HepG2 (cell line): ENCODE measurements at regions not wholly inside any gene's neighbourhood (a gene's known extent, or its start where the extent isn't known, plus 50 kb on each side); places are given as distances from the start of the nearest gene placed in this dataset.

Experiments
- FOSL2 ChIP-seq: sonication (generic); formaldehyde crosslinking; IDR thresholded peaks from 2 replicates; pipeline ENCODE4 v1.4.0; 2020; ENCODE audit warnings: missing genetic modification reagents
- HNF4G ChIP-seq, 2 experiments: sonication (generic) in 1 of 2; formaldehyde crosslinking in 1 of 2; IDR thresholded peaks; 2 replicates each; pipeline versions ENCODE4 v1.4.0 to v1.6.1; 2011 to 2020; ENCODE audit warnings: borderline replicate concordance in 2 of 2, low read depth in 2 of 2, mild to moderate bottlenecking in 2 of 2, low read length in 1 of 2, missing genetic modification reagents in 1 of 2, moderate library complexity in 1 of 2
- MTF1 ChIP-seq: sonication (generic); formaldehyde crosslinking; IDR thresholded peaks from 2 replicates; pipeline ENCODE4 v1.5.0; 2020; ENCODE audit warnings: missing genetic modification reagents
- NFIC ChIP-seq: IDR thresholded peaks from 2 replicates; pipeline ENCODE4 v1.6.1; 2012; ENCODE audit warnings: mild to moderate bottlenecking, low read length, inconsistent platforms
- PHF5A ChIP-seq: IDR thresholded peaks from one replicate; pipeline ENCODE4 v1.6.1; 2018; ENCODE audit warnings: low read depth, missing genetic modification reagents; ENCODE audit not compliant: unreplicated experiment
- TOE1 ChIP-seq: sonication (generic); formaldehyde crosslinking; IDR thresholded peaks from 2 replicates; pipeline ENCODE4 v1.4.0; 2020; ENCODE audit warnings: mild to moderate bottlenecking, missing genetic modification reagents
- ZNF224 ChIP-seq: sonication (generic); formaldehyde crosslinking; IDR thresholded peaks from 2 replicates; pipeline ENCODE4 v1.5.0; 2020; ENCODE audit warnings: mild to moderate bottlenecking, missing genetic modification reagents
- ZNF234 ChIP-seq: sonication (generic); formaldehyde crosslinking; conservative IDR thresholded peaks from 2 replicates; pipeline ENCODE4 v1.5.1; 2020; ENCODE audit warnings: mild to moderate bottlenecking, missing genetic modification reagents
- ZNF331 ChIP-seq: sonication (generic); formaldehyde crosslinking; IDR thresholded peaks from 2 replicates; pipeline ENCODE4 v1.4.0; 2020; ENCODE audit warnings: missing genetic modification reagents
- ZNF367 ChIP-seq: sonication (generic); formaldehyde crosslinking; IDR thresholded peaks from 2 replicates; pipeline ENCODE4 v1.4.0; 2020; ENCODE audit warnings: missing genetic modification reagents, borderline replicate concordance
- ZNF614 ChIP-seq: IDR thresholded peaks from 2 replicates; pipeline ENCODE4 v1.6.1; 2018; ENCODE audit warnings: missing biosample characterization, missing genetic modification reagents, inconsistent platforms, borderline replicate concordance
- ZNF737 ChIP-seq: sonication (generic); formaldehyde crosslinking; IDR thresholded peaks from 2 replicates; pipeline ENCODE4 v1.5.0; 2020; ENCODE audit warnings: missing genetic modification reagents, mild to moderate bottlenecking, borderline replicate concordance
- TF ChIP-seq, protein P1 (sequence below): sonication (generic); formaldehyde crosslinking; IDR thresholded peaks from 2 replicates; pipeline ENCODE4 v1.9.0; 2021; ENCODE audit warnings: mild to moderate bottlenecking, missing genetic modification reagents
- TF ChIP-seq, protein P2 (sequence below): sonication (generic); formaldehyde crosslinking; conservative IDR thresholded peaks from 2 replicates; pipeline ENCODE4 v1.4.0; 2020; ENCODE audit warnings: missing genetic modification reagents
- TF ChIP-seq, protein P3 (sequence below): sonication (generic); formaldehyde crosslinking; IDR thresholded peaks from 2 replicates; pipeline ENCODE4 v1.4.0; 2020; ENCODE audit warnings: missing genetic modification reagents, borderline replicate concordance
- TF ChIP-seq, protein P4 (sequence below): IDR thresholded peaks from 2 replicates; pipeline ENCODE4 v1.6.1; 2016; ENCODE audit warnings: mild to moderate bottlenecking

DNA sequence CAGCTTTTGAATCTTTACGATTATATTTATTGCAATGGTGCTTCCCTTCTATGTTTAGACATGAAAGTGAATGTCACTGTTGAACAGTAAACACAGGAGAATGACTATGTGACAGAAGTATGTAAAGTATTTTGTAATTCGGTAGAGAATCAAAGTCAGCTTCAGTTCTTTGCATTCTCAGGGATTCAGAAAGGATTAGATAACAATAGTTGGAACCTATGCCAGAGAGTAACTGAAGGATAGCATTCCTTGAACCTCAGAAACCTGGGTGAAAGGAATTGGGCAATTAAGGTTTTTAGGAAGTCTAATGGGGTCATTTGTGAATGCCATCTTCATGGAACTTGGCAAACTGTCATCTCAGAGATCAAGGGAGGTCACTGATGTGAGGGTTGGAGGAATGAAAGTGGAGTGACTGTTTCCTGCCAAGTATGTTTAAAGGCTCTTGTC is 305.3 kb upstream of the DDHD1 start (continued):
- TF ChIP-seq, protein P1, sequence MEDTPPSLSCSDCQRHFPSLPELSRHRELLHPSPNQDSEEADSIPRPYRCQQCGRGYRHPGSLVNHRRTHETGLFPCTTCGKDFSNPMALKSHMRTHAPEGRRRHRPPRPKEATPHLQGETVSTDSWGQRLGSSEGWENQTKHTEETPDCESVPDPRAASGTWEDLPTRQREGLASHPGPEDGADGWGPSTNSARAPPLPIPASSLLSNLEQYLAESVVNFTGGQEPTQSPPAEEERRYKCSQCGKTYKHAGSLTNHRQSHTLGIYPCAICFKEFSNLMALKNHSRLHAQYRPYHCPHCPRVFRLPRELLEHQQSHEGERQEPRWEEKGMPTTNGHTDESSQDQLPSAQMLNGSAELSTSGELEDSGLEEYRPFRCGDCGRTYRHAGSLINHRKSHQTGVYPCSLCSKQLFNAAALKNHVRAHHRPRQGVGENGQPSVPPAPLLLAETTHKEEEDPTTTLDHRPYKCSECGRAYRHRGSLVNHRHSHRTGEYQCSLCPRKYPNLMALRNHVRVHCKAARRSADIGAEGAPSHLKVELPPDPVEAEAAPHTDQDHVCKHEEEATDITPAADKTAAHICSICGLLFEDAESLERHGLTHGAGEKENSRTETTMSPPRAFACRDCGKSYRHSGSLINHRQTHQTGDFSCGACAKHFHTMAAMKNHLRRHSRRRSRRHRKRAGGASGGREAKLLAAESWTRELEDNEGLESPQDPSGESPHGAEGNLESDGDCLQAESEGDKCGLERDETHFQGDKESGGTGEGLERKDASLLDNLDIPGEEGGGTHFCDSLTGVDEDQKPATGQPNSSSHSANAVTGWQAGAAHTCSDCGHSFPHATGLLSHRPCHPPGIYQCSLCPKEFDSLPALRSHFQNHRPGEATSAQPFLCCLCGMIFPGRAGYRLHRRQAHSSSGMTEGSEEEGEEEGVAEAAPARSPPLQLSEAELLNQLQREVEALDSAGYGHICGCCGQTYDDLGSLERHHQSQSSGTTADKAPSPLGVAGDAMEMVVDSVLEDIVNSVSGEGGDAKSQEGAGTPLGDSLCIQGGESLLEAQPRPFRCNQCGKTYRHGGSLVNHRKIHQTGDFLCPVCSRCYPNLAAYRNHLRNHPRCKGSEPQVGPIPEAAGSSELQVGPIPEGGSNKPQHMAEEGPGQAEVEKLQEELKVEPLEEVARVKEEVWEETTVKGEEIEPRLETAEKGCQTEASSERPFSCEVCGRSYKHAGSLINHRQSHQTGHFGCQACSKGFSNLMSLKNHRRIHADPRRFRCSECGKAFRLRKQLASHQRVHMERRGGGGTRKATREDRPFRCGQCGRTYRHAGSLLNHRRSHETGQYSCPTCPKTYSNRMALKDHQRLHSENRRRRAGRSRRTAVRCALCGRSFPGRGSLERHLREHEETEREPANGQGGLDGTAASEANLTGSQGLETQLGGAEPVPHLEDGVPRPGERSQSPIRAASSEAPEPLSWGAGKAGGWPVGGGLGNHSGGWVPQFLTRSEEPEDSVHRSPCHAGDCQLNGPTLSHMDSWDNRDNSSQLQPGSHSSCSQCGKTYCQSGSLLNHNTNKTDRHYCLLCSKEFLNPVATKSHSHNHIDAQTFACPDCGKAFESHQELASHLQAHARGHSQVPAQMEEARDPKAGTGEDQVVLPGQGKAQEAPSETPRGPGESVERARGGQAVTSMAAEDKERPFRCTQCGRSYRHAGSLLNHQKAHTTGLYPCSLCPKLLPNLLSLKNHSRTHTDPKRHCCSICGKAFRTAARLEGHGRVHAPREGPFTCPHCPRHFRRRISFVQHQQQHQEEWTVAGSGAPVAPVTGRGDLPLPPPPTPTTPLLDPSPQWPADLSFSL (CRISPR knock-in tag), result no peak
- TF ChIP-seq FOSL2 (CRISPR knock-in tag), result peak; percentile 90
- TF ChIP-seq, protein P2, sequence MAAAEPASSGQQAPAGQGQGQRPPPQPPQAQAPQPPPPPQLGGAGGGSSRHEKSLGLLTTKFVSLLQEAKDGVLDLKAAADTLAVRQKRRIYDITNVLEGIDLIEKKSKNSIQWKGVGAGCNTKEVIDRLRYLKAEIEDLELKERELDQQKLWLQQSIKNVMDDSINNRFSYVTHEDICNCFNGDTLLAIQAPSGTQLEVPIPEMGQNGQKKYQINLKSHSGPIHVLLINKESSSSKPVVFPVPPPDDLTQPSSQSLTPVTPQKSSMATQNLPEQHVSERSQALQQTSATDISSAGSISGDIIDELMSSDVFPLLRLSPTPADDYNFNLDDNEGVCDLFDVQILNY, result no peak
- TF ChIP-seq NFIC, result peak; percentile 93
- TF ChIP-seq TOE1 (CRISPR knock-in tag), result no peak
- no peak for TF ChIP-seq ZNF737
- no peak for TF ChIP-seq ZNF234 (CRISPR knock-in tag)
- TF ChIP-seq, protein P3, sequence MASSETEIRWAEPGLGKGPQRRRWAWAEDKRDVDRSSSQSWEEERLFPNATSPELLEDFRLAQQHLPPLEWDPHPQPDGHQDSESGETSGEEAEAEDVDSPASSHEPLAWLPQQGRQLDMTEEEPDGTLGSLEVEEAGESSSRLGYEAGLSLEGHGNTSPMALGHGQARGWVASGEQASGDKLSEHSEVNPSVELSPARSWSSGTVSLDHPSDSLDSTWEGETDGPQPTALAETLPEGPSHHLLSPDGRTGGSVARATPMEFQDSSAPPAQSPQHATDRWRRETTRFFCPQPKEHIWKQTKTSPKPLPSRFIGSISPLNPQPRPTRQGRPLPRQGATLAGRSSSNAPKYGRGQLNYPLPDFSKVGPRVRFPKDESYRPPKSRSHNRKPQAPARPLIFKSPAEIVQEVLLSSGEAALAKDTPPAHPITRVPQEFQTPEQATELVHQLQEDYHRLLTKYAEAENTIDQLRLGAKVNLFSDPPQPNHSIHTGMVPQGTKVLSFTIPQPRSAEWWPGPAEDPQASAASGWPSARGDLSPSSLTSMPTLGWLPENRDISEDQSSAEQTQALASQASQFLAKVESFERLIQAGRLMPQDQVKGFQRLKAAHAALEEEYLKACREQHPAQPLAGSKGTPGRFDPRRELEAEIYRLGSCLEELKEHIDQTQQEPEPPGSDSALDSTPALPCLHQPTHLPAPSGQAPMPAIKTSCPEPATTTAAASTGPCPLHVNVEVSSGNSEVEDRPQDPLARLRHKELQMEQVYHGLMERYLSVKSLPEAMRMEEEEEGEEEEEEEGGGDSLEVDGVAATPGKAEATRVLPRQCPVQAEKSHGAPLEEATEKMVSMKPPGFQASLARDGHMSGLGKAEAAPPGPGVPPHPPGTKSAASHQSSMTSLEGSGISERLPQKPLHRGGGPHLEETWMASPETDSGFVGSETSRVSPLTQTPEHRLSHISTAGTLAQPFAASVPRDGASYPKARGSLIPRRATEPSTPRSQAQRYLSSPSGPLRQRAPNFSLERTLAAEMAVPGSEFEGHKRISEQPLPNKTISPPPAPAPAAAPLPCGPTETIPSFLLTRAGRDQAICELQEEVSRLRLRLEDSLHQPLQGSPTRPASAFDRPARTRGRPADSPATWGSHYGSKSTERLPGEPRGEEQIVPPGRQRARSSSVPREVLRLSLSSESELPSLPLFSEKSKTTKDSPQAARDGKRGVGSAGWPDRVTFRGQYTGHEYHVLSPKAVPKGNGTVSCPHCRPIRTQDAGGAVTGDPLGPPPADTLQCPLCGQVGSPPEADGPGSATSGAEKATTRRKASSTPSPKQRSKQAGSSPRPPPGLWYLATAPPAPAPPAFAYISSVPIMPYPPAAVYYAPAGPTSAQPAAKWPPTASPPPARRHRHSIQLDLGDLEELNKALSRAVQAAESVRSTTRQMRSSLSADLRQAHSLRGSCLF (CRISPR knock-in tag), result no peak
- 0 out of 2 replicates have a peak, but pooled peaks have one; percentile 31 for TF ChIP-seq ZNF331 (CRISPR knock-in tag)
- TF ChIP-seq ZNF224 (CRISPR knock-in tag), result no peak
- TF ChIP-seq ZNF614 (CRISPR knock-in tag), result peak; percentile 20; the same call in 1 of the 2 replicates
- TF ChIP-seq, protein P4, sequence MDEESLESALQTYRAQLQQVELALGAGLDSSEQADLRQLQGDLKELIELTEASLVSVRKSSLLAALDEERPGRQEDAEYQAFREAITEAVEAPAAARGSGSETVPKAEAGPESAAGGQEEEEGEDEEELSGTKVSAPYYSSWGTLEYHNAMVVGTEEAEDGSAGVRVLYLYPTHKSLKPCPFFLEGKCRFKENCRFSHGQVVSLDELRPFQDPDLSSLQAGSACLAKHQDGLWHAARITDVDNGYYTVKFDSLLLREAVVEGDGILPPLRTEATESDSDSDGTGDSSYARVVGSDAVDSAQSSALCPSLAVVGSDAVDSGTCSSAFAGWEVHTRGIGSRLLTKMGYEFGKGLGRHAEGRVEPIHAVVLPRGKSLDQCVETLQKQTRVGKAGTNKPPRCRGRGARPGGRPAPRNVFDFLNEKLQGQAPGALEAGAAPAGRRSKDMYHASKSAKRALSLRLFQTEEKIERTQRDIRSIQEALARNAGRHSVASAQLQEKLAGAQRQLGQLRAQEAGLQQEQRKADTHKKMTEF (CRISPR knock-in tag), result peak; percentile 67
- TF ChIP-seq PHF5A (CRISPR knock-in tag), result no peak
- no peak for TF ChIP-seq ZNF367 (CRISPR knock-in tag)
- no peak; the same call in 1 of the 2 replicates for TF ChIP-seq HNF4G (IDR thresholded peaks at IDR 0.05; ENCODE audit: borderline replicate concordance, low read depth, low read length)
- TF ChIP-seq HNF4G (CRISPR knock-in tag; IDR thresholded peaks at IDR 0.05; ENCODE audit: borderline replicate concordance, low read depth), result no peak
- TF ChIP-seq MTF1 (CRISPR knock-in tag), result no peak
